HG03442 (cell line): ENCODE measurements at regions not wholly inside any gene's neighbourhood (a gene's known extent, or its start where the extent isn't known, plus 50 kb on each side); places are given as distances from the start of the nearest gene placed in this dataset.
"Not testable (repeated sequence)": the region's sequence is repeated elsewhere in the genome, so short reads cannot be mapped to it uniquely, and the experiment has no call there.

ENCODE experiments used
- ATAC-seq: cut with Tn5 transposase; IDR thresholded peaks from one replicate; pipeline ENCODE4 v1.9.1; 2021; ENCODE audit warnings: mild to moderate bottlenecking, moderate library complexity; ENCODE audit not compliant: unreplicated experiment

GRCh38 chr21:25489673-25490072 is 117.6 kb downstream of the MRPL39 start:
- ATAC-seq = no peak

- peak; percentile 77 for ATAC-seq
Measured at GRCh38 chr21:25487046-25487594, 120.2 kb downstream of the MRPL39 start.

GRCh38 chr21:25485914-25486313 is 121.4 kb downstream of the MRPL39 start:
- no peak for ATAC-seq

GRCh38 chr21:25467896-25468295 is 139.4 kb downstream of the MRPL39 start:
- no peak for ATAC-seq

DNA sequence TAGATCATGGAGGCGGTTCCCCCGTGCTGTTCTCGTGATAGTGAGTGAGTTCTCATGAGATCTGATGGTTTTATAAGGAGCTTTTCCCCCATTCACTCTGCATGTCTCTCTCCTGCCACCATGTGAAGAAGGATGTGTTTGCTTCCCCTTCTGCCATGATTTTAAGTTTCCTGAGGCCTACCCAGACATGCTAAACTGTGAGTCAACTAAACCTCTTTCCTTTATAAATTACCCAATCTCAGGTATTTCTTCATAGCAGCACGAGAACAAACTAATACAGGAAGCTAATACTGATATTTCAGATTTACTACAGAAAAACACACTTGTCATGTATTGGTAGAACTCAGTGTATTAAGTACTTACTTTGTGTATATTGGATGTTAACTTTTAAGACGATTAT is 140.2 kb downstream of the MRPL39 start:
- not testable (repeated sequence) for ATAC-seq

DNA sequence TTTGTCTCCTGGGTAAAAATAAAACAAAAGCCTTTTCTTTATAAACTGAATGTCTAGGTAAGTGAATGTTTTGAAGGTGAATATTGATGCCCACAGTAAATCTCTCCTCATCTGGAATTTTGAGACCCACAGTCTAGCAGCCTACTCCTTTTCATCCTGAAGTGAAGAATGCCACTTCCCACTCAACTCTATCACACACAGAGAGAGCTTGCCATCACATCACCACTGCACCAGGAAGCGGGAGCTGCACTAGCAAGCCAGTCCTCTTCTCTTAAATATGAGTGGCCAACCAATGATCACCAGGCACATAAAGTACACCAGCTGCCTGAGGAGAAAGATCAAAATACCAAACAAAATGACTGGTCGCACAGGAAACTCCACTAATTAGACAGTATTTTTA is 140.8 kb downstream of the MRPL39 start:
- ATAC-seq = no peak

GRCh38 chr21:25465263-25465662 is 142.0 kb downstream of the MRPL39 start:
- no peak for ATAC-seq

- peak; percentile 66 for ATAC-seq
Measured at GRCh38 chr21:25464275-25464674, 143.0 kb downstream of the MRPL39 start.

DNA sequence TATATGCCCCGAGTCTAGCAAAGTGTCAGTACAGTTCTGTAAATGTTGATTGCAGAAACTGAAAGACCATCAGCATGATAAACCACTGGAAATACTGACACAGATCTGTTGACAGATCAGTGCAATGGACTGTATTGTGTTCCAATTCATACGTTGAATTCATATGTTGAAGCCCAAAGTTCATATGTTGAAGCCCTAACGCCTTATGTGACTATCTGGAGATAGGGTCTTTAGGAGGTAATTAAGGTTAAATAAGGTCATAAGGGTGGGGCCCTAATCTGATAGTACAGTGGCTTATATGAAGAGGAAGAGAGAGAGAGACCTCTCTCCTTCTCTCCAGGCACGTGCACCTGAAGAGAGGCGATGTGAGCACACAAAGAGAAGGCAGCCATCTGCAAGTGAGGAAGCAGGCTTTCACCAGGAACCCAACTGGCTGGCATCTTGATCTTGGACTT is 144.7 kb downstream of the MRPL39 start:
- ATAC-seq = peak; percentile 50

DNA sequence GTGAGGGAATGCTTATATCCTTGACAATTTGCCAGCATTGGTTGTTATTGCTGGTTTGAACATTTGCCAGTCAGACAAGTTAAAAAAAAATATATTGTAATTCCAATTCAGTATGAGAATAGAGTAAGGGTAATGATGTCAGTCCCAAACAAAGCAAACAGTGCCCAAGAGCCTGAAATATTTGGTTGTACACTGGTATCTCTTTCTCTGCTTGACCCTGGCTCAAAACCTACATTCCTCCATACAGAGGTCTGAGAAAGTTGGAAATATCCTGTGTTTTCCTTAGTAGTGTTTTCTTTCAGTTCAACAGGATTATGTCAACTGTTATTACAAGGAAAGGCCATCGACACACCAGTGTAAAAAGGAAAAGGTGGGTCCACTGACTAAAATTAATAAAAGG is 145.6 kb downstream of the MRPL39 start:
- ATAC-seq = no peak

GRCh38 chr21:25459993-25460392 is 147.3 kb downstream of the MRPL39 start:
- no peak for ATAC-seq

DNA sequence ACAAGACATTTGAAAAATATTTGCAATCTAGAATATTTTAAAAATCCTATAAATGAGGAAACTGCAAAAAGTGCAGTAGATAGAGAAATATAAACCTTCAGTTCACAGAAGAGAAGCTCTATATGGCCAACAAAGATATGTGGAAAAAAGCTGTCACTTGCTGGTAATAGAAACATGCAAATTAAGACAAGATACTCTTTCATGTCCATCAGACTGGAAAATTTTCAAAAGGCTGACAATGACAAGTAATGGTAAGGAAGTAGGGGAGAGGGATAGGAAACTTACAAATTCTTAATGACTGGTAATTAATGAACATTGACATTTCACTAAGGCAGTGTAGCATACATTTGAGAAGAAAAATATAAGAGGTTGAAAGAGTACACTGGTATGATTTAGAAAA is 147.9 kb downstream of the MRPL39 start:
- ATAC-seq = no peak

DNA sequence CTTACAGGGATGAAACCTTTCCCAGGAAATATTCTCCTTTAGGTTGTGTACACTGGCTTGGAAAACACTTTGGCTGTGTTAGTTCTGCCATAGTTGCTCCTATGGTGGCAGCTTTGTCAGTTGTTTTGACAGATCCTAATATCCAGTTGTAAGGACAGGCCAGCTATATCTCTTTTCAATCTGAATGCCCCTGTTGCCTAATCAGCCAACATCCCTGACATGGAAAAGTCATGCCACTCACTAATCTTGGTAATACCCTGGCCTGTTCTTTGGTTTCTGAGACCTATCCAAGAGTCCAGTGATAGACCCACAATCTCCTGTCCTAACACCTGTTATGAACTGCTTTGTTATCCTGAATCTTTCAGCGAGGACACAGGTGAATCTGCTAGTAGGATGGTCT is 148.8 kb downstream of the MRPL39 start:
- no peak for ATAC-seq

DNA sequence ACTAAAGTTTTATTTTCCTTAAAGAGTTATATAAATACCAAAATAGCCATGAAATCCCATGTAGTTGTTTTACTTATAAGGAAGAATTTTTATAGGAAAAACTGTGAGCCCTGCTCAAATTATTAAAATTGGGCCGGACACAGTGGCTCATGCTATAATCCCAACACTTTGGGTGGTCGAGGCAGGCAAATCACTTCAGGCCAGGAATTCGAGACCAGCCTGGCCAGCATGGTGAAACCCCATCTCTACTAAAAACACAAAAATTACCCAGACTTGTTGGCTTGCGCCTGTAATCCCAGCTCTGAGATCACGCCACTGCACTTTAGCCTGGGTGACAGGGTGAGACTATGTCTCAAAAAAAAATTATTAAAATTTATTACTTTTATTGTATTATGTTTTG is 149.3 kb downstream of the MRPL39 start:
- ATAC-seq = no peak

DNA sequence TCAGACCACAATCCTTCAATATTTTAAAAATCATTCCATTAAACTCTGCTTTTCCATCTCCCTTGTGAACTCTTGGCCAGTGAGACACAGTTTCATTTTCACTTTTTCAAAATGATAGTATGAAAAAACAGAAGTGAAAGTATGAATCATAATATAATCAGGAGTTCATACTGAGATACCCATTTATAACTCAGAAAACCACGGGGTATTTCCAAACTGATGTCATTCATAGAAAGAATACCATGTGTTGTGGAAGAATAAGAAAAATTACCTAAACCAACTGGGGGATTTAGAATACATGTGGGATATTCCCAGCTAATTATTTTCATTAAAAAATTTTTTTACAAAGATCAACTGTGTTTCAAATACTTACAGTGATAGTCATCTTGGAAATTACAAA is 149.9 kb downstream of the MRPL39 start:
- ATAC-seq = peak; percentile 68

GRCh38 chr21:25456672-25457071 is 150.6 kb downstream of the MRPL39 start:
- ATAC-seq = peak; percentile 34

- no peak for ATAC-seq
Measured at GRCh38 chr21:25453524-25453923, 153.8 kb downstream of the MRPL39 start.

DNA sequence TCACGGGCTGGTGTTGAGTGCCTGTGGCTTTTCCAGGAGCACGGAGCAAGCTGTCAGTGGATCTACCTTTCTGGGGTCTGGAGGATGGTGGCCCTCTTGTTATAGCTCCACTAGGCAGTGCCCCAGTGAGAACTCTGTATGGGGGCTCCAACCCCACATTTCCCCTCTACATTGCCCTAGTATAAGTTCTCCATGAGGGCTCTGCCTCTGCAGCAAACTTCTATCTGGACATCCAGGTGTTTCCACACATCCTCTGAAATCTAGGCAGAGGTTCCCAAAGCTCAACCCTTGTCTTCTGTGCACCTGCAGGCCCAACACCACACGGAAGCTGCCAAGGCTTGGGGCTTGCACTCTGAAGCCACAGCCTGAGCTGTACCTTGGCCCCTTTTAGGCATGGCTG is 157.3 kb downstream of the MRPL39 start:
- no peak for ATAC-seq

- ATAC-seq = no peak
Measured at GRCh38 chr21:25441835-25442234, 165.4 kb downstream of the MRPL39 start.

GRCh38 chr21:25437465-25437864 is 169.8 kb downstream of the MRPL39 start:
- ATAC-seq = not testable (repeated sequence)

GRCh38 chr21:25428537-25428936 is 178.7 kb downstream of the MRPL39 start:
- ATAC-seq = peak; percentile 53

GRCh38 chr21:25427828-25428227 is 179.5 kb downstream of the MRPL39 start:
- no peak for ATAC-seq

DNA sequence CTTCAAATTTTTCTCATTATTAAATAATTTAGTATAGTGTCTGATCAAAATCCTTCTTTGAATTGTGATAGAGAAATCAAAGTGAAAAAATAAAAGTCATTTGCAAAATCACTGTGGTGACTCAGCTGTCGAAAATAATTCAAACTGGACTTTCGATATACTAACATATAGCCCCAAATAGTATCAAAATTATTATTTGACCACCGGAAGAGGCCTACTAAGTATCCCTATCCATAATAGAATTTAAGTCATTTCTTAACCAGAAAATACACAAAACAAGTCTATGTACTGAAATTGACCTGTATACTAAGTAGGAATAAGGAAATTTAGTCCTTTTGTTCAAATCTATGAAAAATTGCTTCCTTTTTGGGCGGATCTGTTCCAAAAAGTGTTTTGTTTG is 180.7 kb downstream of the MRPL39 start:
- ATAC-seq = no peak
